HG02571 (cell line): ENCODE measurements at regions not wholly inside any gene's neighbourhood (a gene's known extent, or its start where the extent isn't known, plus 50 kb on each side); places are given as distances from the start of the nearest gene placed in this dataset.

Source experiments
- ATAC-seq: cut with Tn5 transposase; IDR thresholded peaks from one replicate; pipeline ENCODE4 v1.9.1; 2021; ENCODE audit warnings: mild to moderate bottlenecking, moderate library complexity; ENCODE audit not compliant: unreplicated experiment

DNA sequence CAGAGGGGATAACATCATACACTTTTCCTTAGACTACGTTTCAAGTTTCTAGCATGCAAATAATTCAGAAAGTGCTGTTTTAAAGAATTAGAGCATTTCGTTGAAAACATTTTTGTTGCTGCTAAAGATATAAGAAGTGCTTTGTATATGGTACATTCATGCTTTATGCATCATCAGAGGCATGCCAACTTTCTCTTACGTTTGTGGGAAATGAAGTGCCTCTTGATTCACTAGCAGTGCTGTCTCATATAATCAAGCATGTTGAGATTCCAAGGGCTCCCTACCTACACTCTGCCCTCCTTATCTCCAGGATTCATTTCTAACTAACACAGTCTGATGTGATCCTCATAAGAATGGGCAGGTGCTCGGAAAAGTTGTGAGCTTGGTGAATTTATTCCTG is 748.6 kb upstream of the DDX18 start:
- ATAC-seq, result no peak

DNA sequence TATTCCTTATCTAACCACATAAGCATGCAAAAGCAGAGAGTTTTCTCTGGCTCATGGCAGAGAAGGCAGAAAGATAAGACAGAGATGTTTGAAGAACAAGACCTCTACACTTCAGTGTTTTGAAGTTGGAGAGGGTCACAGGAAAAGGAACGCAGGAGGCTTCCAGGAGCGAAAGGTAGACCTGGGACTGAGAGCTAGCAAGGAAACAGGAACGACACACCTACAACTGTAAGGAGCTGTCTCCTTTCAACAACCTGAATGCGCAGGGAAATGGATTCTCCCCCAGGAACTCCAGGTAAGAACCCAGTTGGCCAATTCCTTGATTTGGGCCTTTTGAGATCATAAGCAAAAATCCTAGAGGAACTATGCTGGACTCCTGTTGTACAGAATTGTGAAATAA is 746.6 kb upstream of the DDX18 start:
- no peak for ATAC-seq

DNA sequence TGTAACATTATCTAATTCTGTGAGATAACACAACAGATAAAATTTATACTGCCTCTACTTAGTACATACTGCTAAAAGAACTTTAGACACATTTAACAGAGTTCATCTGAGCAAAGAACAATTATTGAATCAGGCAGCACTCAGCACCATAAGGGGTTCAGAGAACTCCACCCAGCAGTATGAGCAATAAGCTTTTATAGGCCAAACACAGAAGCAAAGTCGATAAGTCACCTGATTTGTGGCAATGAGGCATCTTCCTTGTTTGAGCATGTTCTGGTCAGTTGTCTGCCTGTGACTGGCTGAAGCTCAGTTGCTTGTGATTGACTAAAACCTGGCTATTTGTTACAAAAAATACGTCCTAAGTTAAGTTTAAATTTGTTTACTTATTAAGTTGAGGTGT is 746.1 kb upstream of the DDX18 start:
- ATAC-seq, result no peak

DNA sequence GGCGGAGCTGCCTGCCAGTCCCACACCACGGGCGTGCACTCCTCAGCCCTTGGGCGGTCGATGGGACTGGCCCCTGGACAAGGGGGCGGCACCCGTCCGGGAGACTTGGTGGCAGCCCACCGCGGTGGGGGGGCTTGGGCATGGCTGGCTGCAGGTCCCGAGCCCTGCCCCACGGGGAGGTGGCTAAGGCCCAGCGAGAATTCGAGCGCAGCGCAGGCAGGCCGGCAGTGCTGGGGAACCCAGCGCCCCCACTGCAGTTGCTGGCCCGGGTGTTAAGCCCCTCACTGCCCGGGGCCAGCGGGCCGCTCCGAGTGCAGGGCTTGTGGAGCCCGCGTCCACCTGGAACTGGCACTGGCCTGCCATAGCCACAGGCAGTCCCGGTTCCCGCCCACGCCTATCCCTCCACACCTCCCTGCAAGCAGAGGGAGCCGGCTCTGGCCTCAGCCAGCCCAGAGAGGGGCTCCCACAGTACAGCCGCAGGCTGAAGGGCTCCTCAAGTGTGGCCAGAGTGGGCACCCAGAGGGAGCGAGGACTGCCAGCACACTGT is 742.9 kb upstream of the DDX18 start:
- ATAC-seq, result no peak

DNA sequence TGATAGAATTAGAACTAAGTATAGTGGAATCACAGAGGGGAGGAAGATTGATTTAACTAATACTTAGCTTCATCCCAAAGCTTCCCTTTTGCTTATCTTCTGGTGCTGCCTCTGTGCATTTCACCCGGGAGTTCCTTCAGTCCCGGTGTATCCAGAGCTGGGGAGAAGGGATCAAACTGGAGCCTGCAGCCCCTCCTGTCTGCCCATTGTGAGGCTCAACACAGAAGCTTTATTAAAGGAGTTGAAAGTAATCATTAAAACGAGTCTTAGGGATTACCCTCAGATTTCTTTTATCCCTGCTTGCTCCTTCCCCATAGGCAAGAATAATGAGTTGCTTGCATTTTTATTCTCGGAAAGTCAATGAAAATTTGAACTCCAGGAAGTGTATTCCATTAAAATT is 739.7 kb upstream of the DDX18 start:
- ATAC-seq, result no peak

DNA sequence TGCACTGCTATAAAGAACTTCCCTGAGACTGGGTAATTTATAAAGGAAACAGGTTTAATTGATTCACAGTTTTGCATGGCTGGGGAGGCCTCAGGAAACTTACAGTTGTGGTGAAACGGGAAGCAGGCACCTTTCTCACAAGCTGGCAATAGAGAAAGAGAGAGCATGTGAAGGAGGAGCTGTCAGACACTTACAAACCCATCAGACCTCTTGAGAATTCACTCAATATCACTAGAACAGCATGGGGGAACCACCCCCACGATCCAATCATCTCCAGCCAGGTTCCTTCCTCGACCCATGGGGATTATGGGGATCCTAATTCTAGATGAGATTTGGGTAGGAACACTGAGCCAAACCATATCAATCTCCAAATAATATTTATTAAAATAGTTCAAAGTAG is 729.2 kb upstream of the DDX18 start:
- no peak for ATAC-seq

DNA sequence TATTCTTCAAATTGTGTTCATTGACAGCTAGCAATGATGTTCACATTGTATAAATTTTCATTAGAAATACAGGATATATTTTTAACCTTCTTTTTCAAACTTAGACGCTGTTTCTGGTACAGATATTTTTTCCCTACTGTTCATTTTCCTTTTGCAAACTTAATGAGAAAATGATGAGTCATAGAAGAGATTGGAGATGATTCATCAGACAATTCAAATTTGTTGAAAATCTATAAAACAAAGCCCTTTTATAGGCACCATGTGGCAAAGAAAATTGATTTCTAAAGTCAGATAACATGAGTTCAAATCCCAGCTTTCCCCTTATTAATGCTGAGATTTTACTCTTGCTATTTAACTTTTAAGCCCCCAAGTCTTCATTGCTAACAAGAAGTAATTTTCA is 728.8 kb upstream of the DDX18 start:
- ATAC-seq, result no peak

DNA sequence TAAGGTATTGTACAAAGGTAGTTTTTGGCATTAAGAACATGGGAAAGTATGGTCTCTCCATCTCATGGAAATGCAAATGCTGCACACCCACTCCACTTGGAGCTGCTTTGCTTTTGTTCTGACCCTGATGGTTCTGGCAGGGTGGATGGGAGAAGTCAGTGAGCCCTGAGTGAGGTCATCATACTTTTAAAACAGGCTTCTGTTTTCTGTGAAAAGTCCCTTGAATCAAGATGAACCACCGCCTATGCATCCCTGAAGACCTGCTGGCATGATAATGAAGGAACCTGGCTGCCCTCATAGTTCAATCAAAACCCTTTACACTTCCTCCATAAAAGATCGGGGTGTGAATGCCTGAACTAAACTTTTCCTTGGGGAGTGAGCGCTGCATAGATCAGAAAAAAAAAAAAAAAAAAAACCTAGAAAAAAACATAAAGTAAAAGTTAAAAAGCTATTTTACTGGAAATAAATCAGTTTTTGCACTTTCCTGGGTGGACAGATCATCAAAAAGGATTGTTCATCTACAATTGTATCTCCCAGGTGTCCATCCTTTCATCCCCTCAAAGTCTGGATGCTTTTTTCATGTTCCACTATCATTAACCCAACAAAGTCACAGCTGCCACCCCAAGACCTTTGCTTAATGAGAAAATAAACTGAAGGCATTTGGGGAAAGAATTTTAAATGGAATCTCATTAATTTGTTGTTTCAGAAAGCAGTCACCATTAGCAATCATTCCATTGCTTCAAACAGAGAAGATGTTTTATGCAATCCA is 728.1 kb upstream of the DDX18 start:
- no peak for ATAC-seq

DNA sequence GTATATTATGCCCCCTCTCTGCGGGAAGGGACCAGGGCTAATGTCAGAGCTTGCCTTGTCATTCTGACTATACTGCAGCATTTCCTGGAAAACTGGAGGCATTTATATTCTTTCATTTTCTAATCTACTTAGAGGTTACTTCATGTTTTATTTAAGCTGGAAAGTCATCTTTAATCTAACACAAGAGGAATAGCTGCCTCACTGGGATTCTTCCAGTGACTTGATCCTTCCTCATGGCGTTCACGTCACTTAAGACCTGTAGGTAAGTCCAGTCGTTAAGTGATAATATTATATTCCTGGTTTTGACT is 727.6 kb upstream of the DDX18 start:
- ATAC-seq, result no peak

DNA sequence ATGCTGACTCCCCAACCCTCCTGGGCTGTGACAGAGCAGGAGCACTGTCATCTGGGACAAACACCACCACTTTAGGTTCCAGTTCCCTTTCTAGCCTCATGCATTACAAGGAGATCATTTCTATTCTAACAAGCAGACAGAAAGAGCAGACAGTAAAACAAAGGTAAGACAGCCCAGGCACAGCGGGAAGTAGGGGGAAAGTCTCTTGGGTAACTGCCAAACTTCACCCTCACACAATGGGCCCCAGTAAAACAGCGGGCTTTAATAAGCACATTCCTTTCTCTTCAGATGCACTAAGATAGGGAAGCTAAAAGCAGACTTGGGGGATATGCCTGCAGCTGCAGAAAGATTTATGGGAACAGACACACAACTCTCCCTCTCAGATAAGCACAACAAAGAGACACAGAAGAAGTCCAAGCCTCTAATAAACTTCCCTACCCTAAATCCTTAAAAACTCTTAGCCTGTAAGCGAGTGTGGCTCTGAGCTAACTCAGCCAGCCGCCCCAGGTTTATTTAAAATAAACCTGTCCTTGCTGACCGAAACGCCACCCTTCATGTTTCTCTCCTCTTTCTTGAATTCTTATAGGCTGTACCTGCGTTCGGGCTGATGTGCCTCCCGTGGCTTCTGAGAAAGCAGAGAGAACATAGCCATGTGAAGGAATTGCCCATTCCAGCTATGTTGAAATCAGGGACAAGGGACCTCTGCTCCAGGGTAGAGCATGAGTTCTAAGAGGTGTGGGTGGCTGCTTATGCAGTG is 726.8 kb upstream of the DDX18 start:
- no peak for ATAC-seq

DNA sequence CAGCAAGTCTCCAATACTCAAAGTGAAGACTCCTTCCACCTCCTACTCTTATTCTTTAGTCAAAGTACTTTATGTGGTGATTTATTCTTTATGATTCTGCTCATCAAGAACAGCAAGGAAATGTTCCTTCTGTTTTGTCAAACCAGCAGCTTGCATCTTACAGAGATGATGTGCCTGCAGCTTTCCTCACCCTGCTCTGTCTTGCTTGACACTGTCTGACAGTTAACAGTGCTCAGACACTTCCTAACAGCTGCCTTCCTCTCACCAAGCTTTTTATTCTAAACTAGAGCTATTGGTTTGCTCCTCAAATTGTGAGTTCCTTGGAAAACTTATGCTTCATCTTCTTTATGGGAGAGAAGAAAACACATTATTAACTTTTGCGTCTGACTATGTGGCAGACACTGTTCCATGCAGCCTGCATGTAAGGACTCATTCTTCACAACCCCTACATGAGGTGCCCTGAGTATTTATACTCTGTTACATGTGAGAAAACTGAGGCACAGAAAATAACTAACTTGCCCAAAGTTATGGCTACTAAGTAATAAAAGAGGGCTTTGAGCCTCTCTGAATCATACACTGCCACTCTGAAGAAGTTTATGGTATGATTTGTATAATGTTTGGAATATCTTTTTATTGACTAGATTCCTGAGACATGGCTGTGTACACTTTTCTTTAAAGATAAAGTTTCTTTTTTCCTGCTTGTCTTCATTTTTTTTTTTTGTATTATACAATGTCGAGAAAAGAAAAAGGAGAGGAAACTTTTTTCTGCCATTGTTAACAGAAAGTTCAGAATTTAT is 723.3 kb upstream of the DDX18 start:
- ATAC-seq, result no peak

DNA sequence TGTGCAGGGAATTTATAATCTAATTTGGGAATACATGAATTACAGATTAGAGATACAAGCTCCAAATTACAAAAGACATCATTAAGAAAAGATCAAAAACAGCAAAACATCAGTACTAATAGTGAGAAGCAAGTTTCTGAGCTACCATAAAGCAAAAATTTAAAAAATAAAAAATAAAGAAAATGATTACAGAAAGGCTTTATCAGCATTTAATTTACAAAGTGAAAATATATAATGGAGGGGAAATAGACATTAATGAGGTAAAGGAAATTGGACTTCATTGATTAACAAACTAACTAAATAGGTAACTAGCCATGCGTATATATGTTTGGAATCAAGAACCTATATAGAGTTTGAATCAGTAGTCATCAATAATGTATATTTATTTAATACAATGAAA is 712.9 kb upstream of the DDX18 start:
- ATAC-seq, result no peak

DNA sequence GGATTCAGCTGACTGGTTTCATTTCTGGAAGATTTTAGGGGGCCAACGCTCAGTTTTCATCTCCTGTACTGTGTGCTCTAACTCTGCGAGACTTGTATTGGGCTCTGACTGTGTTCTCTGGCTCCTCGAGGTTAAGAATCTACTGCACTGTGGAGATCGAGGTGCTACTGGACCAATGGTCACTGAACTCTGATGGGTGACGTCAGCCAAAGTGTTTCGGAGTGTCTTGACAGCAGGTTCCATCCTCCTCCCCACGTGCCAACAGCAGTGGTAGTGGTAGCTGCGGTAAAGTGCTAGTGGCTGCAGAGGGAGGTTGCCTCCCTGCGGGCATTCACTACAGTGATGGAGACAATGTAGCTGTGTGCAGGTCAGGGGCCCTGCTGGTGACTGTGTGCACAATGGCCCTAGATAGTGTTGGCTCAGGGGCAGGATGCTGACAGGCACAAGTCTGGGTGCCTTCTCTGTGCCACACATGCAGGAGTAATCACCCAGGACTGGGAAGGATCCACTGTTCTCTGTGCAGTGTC is 705.7 kb upstream of the DDX18 start:
- ATAC-seq, result no peak

DNA sequence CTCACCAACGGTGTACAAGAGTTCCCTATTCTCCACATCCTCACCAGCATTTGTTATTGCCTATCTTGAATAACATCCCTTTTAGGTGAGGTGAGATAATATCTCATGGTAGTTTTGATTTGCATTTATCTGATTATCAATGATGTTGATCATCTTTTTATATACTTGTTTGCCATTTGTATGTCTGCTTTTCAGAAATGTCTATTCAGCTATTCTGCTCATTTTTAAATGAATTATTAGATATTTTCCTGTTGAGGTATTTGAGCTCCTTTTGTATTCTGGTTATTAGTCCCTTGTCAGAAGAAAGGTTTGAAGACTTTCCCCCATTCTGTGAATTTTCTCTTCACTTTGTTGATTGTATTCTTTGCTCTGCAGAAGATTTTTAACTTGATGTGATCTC is 695.5 kb upstream of the DDX18 start:
- no peak for ATAC-seq

DNA sequence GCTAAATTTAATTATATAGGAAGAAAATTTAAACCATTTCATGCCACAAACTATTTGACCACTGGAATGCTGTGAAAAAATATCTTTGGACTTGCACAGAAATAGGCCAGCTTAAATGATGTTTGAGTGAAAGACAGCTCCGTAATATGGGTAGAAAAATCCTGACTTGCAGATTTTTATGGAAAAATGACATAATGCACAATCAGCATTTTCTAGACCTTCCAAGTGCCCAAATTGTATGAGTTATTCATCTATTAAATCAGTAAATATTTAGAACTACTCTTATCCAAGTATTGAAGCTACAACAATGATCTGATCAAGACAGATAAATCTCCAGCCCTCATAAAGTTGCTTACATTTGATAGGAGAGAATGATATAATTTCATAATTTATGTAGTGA is 691.1 kb upstream of the DDX18 start:
- no peak for ATAC-seq

DNA sequence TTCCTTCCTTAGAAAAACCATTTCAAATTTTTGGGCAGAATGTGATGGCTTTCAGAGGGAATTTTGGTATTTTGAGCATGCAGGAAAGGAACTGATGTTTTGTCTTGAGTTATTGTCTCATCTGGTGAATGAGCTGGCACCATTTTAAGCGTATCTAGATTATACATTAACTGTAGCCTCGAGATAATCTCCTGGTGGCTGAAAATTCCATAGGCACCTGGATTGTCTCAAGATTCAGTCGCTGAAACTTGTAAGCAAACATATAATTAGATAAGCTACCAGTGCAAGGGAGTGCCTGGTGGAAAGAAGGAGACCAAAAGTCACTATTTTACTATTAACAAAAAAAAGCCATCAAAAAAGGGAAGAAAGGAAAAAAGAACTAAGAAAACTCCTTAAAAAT is 687.8 kb upstream of the DDX18 start:
- ATAC-seq, result no peak

DNA sequence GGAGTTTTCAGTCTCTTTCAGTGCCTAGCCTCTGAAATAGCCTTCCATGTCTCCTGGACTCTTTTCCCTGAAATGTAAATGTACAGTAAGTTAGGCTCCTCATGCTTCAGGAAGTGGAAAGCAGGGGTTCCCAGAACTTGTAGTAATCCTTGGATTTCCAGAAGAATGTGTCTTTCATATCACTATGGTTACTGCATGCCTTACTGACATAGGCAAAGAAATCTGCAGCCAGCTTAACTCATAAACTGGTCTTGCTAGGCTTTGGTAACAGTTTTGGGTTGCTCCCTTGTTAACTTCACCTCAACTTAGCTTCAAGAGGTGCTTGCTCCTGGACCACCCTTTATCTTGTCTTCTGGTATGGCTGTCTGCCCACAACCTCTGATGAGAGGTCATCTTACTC is 686.8 kb upstream of the DDX18 start:
- ATAC-seq, result no peak

DNA sequence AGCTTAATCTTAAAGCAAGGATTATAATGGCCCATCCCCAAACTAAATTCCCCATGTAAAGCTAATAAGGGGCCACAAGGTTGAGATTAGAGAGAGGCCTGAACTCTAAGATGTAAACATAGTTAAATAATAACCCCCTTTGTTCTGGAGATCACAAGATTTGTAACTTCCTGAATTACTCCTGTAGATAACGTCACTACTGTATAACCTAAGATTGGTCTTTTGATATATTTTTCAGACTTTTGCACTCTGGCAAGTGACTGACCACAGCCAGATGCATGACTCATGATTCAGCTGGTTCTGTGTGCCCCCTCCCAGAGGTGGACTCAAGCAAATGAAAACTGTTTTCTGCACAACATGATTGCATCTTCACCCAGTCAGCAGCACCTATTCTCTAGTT is 686.0 kb upstream of the DDX18 start:
- no peak for ATAC-seq

DNA sequence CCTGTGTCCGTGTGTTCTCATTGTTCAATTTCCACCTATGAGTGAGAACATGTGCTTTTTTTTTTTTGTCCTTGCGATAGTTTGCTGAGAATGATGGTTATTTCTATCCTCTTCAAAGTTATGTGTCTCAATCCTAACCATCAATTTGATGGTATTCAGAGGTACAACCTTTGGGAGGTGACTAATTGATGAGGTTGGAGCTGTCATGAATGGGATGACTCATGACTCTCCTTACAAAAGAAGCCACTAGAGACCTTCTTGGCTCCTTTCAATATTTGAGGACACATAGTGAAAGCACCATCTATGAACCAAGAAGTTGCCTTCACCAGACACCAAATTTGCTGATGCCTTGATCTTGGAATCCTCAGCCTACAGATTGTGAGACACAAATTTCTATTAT is 677.1 kb upstream of the DDX18 start:
- no peak for ATAC-seq

DNA sequence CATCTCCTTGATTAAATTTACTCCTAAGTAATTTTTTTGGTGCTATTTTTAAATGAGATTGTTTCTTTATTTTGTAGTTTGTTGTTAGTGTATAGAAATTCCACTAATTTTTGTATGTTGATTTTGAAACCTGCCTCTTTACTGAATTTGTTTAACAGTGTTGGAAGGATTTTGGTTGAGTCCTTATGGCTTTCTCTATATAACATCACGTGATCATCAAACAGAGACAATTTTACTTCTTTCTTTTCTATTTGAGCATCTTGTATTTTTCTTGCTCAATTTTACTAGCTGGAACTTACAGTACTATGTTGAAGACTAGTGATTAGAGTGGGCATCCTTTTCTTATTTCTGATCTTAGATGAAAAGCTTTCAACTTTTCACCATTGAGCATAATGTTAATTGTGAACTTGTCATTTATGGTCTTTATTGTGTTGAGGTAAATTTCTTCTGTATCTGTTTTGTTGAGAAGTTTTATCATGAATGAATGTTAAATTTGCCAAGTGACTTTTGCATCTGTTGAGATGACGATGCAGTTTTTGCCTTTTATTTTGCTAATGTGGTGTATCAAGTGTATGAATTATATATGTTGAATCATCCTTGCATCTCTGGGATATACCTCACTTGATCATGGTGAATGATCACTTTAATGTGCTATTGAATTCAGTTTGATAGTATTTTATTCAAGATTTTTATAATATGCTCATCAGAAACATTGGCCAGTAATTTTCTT is 645.3 kb upstream of the DDX18 start:
- no peak for ATAC-seq

DNA sequence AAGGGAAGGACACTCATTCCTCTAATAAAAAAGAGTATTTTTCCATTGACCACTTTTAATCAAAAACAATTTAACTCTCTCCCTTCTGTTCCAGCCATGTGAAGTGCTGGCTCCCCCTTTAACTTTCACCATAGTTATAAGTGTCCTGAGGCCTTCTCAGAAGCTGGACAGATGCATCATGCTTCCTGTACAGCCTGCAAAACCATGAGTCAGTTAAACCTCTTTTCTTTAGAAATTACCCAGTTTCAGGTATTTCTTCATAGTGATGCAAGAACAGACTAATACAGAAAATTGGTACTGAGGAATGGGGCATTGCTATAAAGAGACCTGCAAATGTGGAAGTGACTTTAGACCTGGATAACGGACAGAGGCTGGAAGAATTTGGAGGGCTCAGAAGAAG is 643.6 kb upstream of the DDX18 start:
- ATAC-seq, result no peak
